H9 (cell line): ENCODE measurements at regions not wholly inside any gene's neighbourhood (a gene's known extent, or its start where the extent isn't known, plus 50 kb on each side); places are given as distances from the start of the nearest gene placed in this dataset.

ENCODE experiments used
- DNase-seq: peaks from one replicate; pipeline ENCODE4 v3.0.0-alpha.2; 2017
- H2AFZ ChIP-seq: one replicate; pipeline ENCODE4 v1.6.1; 2013; ENCODE audit warnings: mild to moderate bottlenecking, low read length, control low read depth, moderate library complexity
- H2AK5ac ChIP-seq: 2 replicates; pipeline ENCODE4 v1.6.1; 2013; ENCODE audit warnings: low read length, control low read depth, mixed read lengths; ENCODE audit not compliant: insufficient read length
- H2BK120ac ChIP-seq: one replicate; pipeline ENCODE4 v1.6.1; 2013; ENCODE audit warnings: low read depth, mild to moderate bottlenecking, low read length, control low read depth, inconsistent platforms; ENCODE audit not compliant: poor library complexity, severe bottlenecking
- H2BK12ac ChIP-seq: 2 replicates; pipeline ENCODE4 v1.6.1; 2013; ENCODE audit warnings: low read length, control low read depth, mixed read lengths, low read depth; ENCODE audit not compliant: insufficient read length
- H2BK15ac ChIP-seq: 2 replicates; pipeline ENCODE4 v1.6.1; 2013; ENCODE audit warnings: low read depth, low read length, control low read depth
- H2BK20ac ChIP-seq: one replicate; pipeline ENCODE4 v1.6.1; 2013; ENCODE audit warnings: low read depth, mild to moderate bottlenecking, low read length, control low read depth, inconsistent platforms; ENCODE audit not compliant: poor library complexity, severe bottlenecking
- H2BK5ac ChIP-seq: 2 replicates; pipeline ENCODE4 v1.6.1; 2013; ENCODE audit warnings: low read length, control low read depth, mixed read lengths; ENCODE audit not compliant: insufficient read length
- H3K14ac ChIP-seq: 2 replicates; pipeline ENCODE4 v1.6.1; 2013; ENCODE audit warnings: low read length, control low read depth; ENCODE audit not compliant: insufficient read depth
- H3K18ac ChIP-seq: 2 replicates; pipeline ENCODE4 v1.6.1; 2013; ENCODE audit warnings: low read depth, mild to moderate bottlenecking, mixed read lengths, low read length, control low read depth; ENCODE audit not compliant: insufficient read length
- H3K23ac ChIP-seq: 2 replicates; pipeline ENCODE4 v1.6.1; 2013; ENCODE audit warnings: low read length, control low read depth, mixed read lengths, low read depth; ENCODE audit not compliant: insufficient read length
- H3K23me2 ChIP-seq: 2 replicates; pipeline ENCODE4 v1.6.1; 2013; ENCODE audit warnings: low read depth, mild to moderate bottlenecking, mixed read lengths, low read length, control low read depth; ENCODE audit not compliant: insufficient read length, poor library complexity, severe bottlenecking
- H3K27ac ChIP-seq: 2 replicates; pipeline ENCODE4 v1.5.1; 2013; ENCODE audit warnings: low read length, control low read depth, mixed read lengths, low read depth; ENCODE audit not compliant: insufficient read length
- H3K27me3 ChIP-seq: 2 replicates; pipeline ENCODE4 v1.6.1; 2013; ENCODE audit warnings: low read length, control low read depth, inconsistent platforms; ENCODE audit not compliant: insufficient read depth
- H3K4ac ChIP-seq: 2 replicates; pipeline ENCODE4 v1.6.1; 2013; ENCODE audit warnings: low read depth, mild to moderate bottlenecking, control low read depth, inconsistent platforms, low read length, moderate library complexity
- H3K4me1 ChIP-seq: 2 replicates; pipeline ENCODE4 v1.6.1; 2013; ENCODE audit warnings: low read length, control low read depth, inconsistent platforms; ENCODE audit not compliant: insufficient read depth
- H3K4me2 ChIP-seq: 2 replicates; pipeline ENCODE4 v1.6.1; 2013; ENCODE audit warnings: low read length, control low read depth, mixed read lengths; ENCODE audit not compliant: insufficient read length, insufficient read depth
- H3K56ac ChIP-seq: 2 replicates; pipeline ENCODE4 v1.6.1; 2013; ENCODE audit warnings: low read depth, mild to moderate bottlenecking, mixed read lengths, low read length, control low read depth; ENCODE audit not compliant: insufficient read length
- H3K79me1 ChIP-seq: 2 replicates; pipeline ENCODE4 v1.6.1; 2013; ENCODE audit warnings: low read depth, mild to moderate bottlenecking, moderate library complexity, low read length, control low read depth, inconsistent platforms; ENCODE audit not compliant: insufficient read depth, poor library complexity, severe bottlenecking
- H3K79me2 ChIP-seq: 2 replicates; pipeline ENCODE4 v1.6.1; 2013; ENCODE audit warnings: low read length, control low read depth, inconsistent platforms; ENCODE audit not compliant: insufficient read depth
- H3K9ac ChIP-seq: 2 replicates; pipeline ENCODE4 v1.6.1; 2013; ENCODE audit warnings: low read length, control low read depth, mixed read lengths; ENCODE audit not compliant: insufficient read length; ENCODE audit errors: extremely low read depth
- H3K9me3 ChIP-seq: one replicate; pipeline ENCODE4 v1.6.1; 2013; ENCODE audit warnings: low read depth, low read length, inconsistent platforms; ENCODE audit not compliant: control insufficient read depth
- H3T11ph ChIP-seq: one replicate; pipeline ENCODE4 v1.6.1; 2013; ENCODE audit warnings: mild to moderate bottlenecking, low read length, control low read depth, inconsistent platforms
- H4K20me1 ChIP-seq: one replicate; pipeline ENCODE4 v1.6.1; 2013; ENCODE audit not compliant: control insufficient read depth, insufficient read length, insufficient read depth
- H4K5ac ChIP-seq: 2 replicates; pipeline ENCODE4 v1.6.1; 2013; ENCODE audit warnings: low read depth, mild to moderate bottlenecking, mixed read lengths, low read length, control low read depth; ENCODE audit not compliant: insufficient read length
- H4K8ac ChIP-seq: replicated peaks from 2 replicates; pipeline ENCODE4 v1.6.1; 2013; ENCODE audit warnings: low read length, control low read depth, mixed read lengths, low read depth; ENCODE audit not compliant: insufficient read length
- H4K91ac ChIP-seq: 2 replicates; pipeline ENCODE4 v1.6.1; 2013; ENCODE audit warnings: low read depth, mild to moderate bottlenecking, moderate library complexity, mixed read lengths, low read length, control low read depth; ENCODE audit not compliant: insufficient read length
- H3K27ac Mint-ChIP-seq, 3 experiments: 2 replicates in 2 of 3; 3 replicates in 1 of 3; pipeline ENCODE4 v1.8.0; 2020 to 2021; ENCODE audit warnings: mixed read lengths in 3 of 3, mild to moderate bottlenecking in 1 of 3, moderate library complexity in 1 of 3
- H3K27me3 Mint-ChIP-seq: 2 replicates; pipeline ENCODE4 v1.8.0; 2021; ENCODE audit warnings: low read depth, mild to moderate bottlenecking, moderate library complexity, mixed read lengths
- H3K36me3 Mint-ChIP-seq, 3 experiments: 2 replicates in 2 of 3; 3 replicates in 1 of 3; pipeline ENCODE4 v1.8.0; 2020 to 2021; ENCODE audit warnings: low read depth in 3 of 3, mixed read lengths in 3 of 3; ENCODE audit not compliant: insufficient read depth in 1 of 3
- H3K4me1 Mint-ChIP-seq, 2 experiments: 2 replicates each; pipeline ENCODE4 v1.8.0; 2020; ENCODE audit warnings: mixed read lengths in 2 of 2
- H3K4me3 Mint-ChIP-seq, 2 experiments: 2 replicates in 1 of 2; 3 replicates in 1 of 2; pipeline ENCODE4 v1.8.0; 2020 to 2021; ENCODE audit warnings: mild to moderate bottlenecking in 2 of 2, mixed read lengths in 2 of 2, moderate library complexity in 1 of 2
- H3K9me3 Mint-ChIP-seq, 2 experiments: 2 replicates in 1 of 2; 3 replicates in 1 of 2; pipeline ENCODE4 v1.8.0; 2020; ENCODE audit warnings: mild to moderate bottlenecking in 2 of 2, mixed read lengths in 2 of 2, moderate library complexity in 1 of 2
- CTCF ChIP-seq: fragments of 200-600 bp; sonication (generic); conservative IDR thresholded peaks from 3 replicates; pipeline ENCODE4 v1.8.0; 2021; ENCODE audit warnings: antibody characterized with exemption, mild to moderate bottlenecking
- WGBS: extraction: QIAGEN DNeasy Blood & Tissue Kit; methylation state at CpG from one replicate; pipeline ENCODE4 v1.1.7; 2013; ENCODE audit warnings: missing lambda C conversion rate, low lambda C conversion rate, mixed read lengths; ENCODE audit not compliant: insufficient read length; ENCODE audit errors: extremely low coverage; 5-methylcytosine and 5-hydroxymethylcytosine counted together

GRCh38 chr11:119511614-119512306 lies 88.8 kb upstream of the THY1 start:
- H3K4me1 ChIP-seq = no peaks in the 10 kb centered on the region
- no peak overlapping the region for H3K27ac ChIP-seq
- Mint-ChIP-seq H3K4me3 (no peak overlapping the region), H3K4me1 (peaks cover 7 to 13% of the 10 kb centered on the region in 2 experiments), H3K36me3 (peaks cover 0 to 3% (median 0%) of the 10 kb centered on the region in 3 experiments; a peak in 1 of 7 replicates), H3K27me3 (peaks cover 23% of the 10 kb centered on the region), H3K9me3 (peaks cover 8 to 10% of the 10 kb centered on the region in 2 experiments; a peak in 3 of 5 replicates), H3K27ac (no peak overlapping the region; a peak in 1 of 7 replicates)
- no peak overlapping the region for H3K14ac ChIP-seq
- H2BK12ac ChIP-seq = no peak overlapping the region
- no peaks in the 10 kb centered on the region for H3K27me3 ChIP-seq
- H3K18ac ChIP-seq = no peak overlapping the region
- no peak overlapping the region for H2BK20ac ChIP-seq
- H2BK120ac ChIP-seq = no peak overlapping the region
- H3K79me2 ChIP-seq = no peaks in the 10 kb centered on the region
- no peak overlapping the region for H3K4ac ChIP-seq
- no peak for TF ChIP-seq CTCF
- no peak overlapping the region for H2BK5ac ChIP-seq
- H3K9ac ChIP-seq = no peak overlapping the region
- no peak for DNase-seq
- H2AFZ ChIP-seq = no peak overlapping the region
- no peak overlapping the region for H4K5ac ChIP-seq
- H4K8ac ChIP-seq = no peak overlapping the region
- no peak overlapping the region for H3K4me2 ChIP-seq
- H2AK5ac ChIP-seq = no peak overlapping the region
- H4K91ac ChIP-seq = no peak overlapping the region
- H3K56ac ChIP-seq = no peak overlapping the region
- no peaks in the 10 kb centered on the region for H4K20me1 ChIP-seq
- no peak overlapping the region for H3T11ph ChIP-seq
- H3K23ac ChIP-seq = no peak overlapping the region
- H2BK15ac ChIP-seq = no peak overlapping the region
- H3K79me1 ChIP-seq = no peaks in the 10 kb centered on the region
- no peaks in the 10 kb centered on the region for H3K23me2 ChIP-seq
- no CpG with 5 or more reads among the region's 12 CpGs for WGBS
- no peaks in the 10 kb centered on the region for H3K9me3 ChIP-seq
